HG02885 (cell line): ENCODE measurements at regions not wholly inside any gene's neighbourhood (a gene's known extent, or its start where the extent isn't known, plus 50 kb on each side); places are given as distances from the start of the nearest gene placed in this dataset.
A peak's percentile ranks its signal among the peaks of the same experiment; 100 is the strongest.

ENCODE experiments used
- ATAC-seq: cut with Tn5 transposase; IDR thresholded peaks from one replicate; pipeline ENCODE4 v1.9.1; 2021; ENCODE audit warnings: mild to moderate bottlenecking; ENCODE audit not compliant: unreplicated experiment, poor library complexity

DNA sequence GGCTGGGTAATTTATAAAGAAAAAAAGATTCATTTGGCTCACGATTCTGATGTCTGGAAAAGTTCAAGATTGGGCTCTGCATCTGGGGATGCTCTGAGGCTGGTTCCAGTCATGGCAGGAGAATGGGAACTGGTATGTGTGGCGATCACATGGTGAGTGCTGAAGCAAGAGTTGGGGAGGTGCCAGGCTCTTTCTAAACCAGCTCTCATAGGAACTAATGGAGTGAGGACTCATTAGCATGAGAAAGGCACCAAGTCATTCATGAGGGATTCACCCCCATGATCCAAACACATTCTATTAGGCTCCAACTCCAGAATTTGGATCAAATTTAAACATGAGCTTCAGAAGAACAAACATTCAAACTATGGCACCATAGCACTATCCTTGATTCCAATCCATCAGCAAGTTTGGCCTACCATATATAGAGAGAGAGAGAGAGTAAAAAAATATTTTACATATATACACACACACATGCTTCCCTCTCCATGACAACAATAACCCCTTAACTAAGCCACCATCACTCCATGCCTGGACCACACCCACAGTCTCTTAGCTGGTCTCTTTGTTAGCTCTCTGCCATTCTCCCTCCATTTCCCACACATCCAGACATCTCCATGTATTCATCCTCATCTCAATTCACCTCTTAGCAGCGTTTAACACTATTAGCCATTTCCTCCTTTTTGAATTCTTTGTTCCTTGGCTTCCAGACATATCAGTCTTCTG, 57.9 kb downstream of the NPY start:
- ATAC-seq, result no peak

DNA sequence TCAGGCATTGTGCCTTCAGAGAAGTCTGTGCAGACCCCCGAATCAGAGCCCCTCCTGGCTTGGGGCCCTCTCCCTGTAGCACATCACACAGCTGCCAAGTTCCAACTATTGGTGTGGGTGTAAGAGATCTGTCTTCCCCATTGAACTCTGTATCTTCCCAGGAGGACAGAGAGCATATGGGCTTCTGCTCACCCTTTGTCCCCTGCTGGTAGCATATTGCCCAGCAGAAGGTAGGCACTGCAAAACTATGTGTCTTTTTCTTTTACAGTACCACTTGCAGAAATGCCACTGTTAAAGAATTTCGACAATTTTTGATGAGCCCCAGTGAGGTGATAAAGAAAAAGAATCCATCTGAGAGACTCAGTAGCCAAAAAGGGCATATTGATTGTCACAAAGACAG, 59.6 kb downstream of the NPY start:
- ATAC-seq, result no peak

DNA sequence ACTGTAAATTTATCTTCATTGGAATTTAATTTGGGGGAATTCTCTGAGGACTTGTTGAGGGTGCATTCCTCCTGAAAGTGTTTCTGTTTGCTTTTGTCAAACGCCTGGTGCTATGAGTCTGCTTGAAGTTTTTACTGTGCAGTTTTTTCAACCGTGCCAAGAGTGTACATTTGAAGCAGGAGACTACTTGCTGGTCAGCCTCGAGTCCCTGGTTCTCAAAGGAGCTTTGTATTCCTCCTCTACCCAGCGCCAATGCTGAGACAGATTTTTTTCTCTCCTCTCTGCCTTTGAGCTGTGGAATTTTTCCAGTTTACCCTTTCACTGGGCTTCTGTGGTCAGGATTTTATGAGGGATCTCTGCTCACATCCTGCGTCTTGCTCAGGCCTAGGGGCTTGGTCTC, 62.1 kb downstream of the NPY start:
- no peak for ATAC-seq

DNA sequence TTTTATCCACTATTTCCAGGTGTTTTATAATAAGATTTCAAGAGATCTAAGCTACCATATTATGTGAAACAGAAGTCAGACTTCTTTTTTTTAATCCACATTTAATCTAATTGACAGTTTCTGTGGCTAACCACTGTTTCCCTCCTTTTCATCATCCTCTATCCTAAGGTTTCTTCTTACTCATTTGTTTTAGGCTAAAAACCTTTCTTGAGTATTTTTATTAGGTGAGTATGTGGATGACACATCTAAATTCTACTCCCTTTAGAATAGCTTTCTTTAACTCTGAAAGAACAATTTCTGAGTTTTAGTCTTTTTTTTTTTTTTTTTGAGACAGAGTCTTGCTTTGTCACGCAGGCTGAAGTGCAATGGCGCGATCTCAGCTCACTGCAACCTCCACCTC, 62.7 kb downstream of the NPY start:
- no peak for ATAC-seq

DNA sequence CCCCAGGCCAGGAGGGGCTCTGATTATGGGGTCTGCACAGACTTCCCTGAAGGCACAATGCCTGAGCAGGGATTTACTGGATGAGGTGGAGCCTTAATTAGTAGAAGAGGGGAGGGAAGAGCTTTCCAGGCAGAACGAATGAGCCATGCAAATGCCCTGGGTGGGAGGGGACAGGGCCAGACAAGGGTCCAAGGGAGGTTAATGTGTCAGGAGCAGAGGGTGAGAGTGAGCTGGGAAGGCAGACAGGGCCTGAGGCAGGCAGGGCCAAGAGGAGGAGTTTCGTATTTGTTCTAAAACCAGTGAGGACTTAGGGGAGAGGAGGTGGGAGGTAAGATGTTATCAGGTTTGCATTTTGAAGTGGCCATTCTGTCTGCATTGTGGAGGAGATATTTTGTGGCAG, 65.3 kb downstream of the NPY start:
- ATAC-seq, result no peak

DNA sequence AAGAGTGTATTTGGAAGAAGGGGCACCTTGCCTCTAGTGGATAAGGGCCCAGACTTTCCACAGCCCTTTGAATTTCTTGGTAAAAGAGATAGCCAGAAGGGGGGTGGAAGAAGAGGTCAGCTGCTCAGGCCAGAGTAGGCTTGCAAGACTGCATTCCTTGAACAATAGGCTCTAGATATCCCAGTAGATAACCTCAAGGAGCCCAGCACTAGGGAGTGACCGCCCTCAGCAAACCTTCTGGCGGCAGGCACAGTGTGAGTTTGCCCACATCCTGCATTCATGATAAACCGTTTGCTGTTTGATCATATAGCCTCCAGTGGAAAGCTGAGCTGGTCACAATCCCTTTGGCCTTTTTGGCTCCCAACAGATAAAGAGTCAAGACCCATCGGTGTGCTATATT, 70.5 kb downstream of the NPY start:
- no peak for ATAC-seq

DNA sequence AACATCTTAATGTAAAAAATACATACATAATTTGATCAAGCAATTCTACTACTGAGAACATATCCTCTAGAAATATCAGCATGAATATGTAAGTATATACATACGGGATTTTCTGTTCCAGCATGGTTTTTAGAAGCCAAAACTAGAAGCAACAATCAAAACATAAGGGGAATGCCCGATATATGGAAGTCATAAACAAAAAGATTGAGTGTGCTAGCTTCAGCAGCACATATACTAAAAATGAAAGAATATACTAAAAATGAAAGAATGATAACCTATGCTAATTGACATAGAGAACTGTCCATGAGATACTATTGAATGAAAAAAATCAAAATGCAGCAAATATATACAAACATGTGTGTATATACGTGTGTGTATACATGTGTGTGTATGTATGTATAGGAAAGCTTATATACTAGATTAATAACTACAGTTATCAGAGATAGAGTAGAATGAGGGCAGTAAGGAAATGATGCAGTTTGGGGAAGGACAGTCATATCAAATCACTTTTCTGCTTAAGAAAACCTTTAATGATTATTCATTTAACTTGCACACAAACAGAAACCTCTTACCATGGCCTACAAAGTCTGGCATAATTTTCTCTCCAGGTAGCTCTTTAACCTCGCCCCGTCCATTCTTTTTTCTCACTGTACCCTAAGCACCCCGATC, 72.9 kb downstream of the NPY start:
- no peak for ATAC-seq

DNA sequence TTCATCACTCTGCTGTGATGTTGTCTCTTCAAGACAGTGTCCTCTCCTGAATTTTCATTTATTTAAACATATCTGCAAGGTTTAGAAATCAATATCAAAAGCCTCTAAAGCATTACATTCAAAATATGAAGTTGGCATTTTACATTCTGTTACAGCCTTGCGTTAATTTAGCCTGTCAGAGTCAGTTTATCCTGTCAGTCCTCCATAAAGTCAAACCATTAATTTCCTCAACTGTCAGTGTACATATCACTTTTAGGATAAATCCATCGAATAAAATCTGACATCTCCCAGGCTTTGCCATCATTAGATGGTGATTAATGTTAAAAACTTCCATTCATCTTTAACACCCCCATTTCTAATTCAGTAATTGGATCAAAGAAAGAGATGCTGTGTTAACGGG, 77.0 kb downstream of the NPY start:
- no peak for ATAC-seq

DNA sequence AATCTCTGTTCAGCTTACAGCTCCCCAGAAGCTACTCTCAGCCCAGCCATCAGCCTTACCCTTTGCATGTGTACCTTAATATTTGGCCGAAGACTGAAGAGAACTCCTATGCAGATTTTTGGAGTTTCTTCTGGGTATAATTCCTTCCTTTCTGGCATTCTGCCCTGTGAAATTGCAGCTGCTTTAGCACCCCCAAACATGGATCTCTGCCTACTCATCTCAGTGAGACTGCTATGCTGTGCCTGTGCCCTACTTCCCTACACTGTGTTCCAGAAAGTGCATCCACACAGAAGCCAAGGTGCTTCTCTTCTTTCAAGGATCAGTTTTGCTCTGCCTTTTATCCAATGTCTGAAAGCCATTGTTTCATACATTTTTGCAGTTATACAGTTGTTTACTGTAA, 81.6 kb downstream of the NPY start:
- ATAC-seq, result no peak

DNA sequence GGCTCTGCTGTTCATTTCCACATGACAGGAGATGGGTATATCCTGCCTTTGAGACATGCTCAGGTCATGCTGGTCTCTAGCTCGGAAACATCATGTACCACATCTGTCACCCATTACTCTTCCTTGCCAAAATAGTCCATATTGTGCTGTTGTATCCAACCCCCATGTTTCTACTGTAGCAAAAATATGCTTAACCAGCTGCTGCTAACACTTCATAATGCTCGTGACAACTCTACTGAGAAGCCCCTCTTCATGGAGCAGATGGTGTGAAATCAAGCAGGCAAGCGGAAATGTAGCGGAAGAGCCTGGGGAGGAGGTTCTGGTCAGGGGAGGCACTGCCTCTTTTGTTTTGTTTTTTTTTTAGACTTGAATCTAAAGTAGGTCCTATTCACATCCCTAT, 82.9 kb downstream of the NPY start:
- no peak for ATAC-seq

DNA sequence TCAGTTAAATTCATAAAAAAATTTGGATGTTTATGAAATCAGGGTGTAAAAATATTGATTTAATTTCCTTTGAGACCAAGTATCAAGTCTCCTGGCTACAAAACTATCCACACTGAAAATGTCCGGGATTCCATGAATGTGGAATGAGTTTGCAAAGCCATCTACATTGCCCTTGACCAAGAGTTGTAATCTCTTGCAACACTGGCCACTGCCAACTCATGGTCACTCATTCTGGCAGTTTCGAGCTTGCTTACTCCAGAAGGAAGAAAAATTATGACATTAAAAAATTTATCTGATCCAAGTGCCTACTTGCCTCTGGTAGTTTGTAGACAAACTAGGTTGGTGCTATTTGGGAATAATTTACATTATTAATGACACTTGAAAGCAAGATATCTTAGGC, 84.2 kb downstream of the NPY start:
- no peak for ATAC-seq

DNA sequence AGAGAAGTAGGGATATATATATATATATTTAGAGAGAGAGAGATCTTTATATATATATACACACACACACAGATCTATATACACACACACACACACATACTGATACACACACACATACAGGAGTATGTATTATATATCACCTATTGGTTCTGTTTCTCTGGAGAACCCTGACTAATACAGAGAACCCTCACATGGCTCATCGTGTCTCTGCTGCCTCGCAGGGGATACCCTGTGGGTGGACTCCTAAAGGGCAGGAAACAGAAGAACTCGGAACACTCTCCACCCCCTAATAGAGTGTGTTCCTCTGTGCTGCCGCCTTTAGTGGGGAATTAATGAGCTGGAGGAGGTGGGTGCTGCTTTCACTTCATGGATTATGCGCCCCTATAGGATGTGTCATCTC, 86.6 kb downstream of the NPY start:
- no peak for ATAC-seq

DNA sequence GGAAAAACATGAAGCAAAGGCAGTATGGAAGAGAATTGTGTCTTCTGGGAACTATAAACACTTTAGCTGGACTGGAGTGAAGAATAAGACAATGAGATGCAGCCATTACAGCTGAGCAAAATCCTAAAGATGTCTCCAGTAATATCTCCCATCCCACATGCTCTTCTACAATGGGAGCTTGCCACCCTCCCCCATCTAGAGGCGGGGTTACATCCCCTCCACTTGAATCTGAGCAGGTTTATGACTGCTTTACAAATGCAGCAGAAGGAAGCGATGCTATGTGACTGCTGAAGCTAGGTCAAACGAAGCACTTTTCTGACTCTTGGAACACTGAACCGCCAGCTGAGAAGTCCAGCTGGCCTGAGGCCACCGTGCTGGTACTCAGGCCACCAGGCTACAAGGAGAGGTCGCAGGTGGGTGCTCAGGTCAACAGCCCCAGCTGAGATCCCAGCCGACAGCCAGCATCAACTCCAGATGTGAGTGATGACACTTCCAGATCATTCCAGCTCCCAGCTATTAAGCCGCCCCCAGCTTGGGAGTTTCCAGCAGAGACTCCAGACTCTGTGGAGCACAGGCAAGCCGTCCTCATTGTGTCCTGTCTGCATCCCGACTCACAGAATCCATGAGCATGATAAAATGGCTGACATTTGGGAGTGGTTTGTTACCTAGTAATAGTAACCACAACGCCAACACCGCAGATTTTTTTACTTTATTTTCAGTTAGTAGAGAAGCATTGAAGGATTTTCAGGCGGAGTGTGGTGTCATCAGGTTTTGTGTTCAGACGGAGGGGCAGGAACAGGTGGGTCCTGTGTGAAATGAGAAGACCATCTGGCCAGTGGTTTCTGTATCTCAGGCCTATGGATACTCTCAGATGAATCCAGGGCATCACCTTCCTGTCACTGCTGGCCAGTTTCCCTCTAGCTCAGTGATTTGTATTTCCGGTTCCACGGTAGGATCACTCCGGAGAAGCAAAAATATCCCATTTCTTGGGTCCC, 89.3 kb downstream of the NPY start:
- no peak for ATAC-seq

DNA sequence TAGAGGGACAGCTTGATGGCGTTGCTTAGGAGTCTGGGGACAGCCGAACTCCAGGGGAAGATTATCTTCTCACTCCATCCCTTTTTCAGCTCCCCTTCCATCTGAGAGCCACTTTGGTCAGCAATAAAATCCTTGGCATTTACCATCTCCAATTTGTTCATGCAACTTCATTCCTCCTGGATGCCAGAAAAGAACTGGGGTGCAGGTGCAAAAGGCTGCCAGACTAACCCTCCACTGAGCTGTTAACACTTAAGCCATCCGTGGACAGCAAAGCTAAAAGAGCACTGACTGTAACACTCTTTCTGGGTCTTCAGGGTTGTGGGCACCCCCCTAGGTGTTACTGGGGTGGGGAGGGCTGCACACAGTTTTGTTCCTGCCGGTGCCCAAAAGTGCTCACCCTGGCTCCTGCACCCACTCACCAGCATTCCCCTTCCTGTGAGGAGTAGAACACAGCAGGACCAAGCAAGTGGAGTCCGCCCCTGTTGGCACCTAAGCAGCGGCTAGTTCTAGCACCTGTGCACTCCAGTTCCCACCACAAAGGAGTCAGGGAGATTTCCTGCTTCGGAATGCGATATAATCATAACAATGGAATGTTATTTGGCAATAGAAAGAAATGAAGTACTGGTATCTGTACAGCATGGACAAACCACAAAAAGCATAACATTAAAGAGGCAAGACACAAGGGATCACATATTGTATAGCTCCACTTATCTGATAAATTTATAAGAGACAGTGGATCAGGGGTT, 95.1 kb downstream of the NPY start:
- ATAC-seq, result no peak

DNA sequence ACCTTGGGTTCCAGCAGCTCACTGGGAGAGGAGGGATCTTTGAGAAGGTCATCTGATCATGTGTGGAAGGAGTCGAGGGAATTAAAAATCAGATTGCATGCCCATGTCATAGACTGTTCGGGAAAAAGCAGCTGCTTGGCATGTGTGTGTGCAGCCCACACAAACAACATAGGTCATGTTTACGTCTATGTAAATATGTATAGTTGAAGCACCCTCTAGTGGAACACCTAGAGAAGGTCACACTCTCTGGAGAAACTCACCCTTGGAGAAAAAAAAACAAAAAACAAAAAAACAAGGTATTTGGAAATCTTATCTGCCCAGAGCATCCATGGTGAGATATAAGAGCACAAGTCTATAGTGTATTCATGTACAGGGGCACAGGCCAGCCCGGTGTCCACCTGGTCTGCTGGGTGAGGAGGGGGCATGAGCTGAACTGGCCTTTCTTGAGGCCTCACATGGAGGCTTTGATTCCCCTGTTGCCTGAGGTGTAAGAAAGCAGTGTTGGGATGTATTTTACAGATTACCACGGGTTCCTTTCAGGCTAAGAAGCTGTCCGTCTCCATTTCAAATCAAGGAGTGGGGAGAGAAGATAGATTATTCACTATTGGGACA, 98.0 kb downstream of the NPY start:
- ATAC-seq, result peak; percentile 81

DNA sequence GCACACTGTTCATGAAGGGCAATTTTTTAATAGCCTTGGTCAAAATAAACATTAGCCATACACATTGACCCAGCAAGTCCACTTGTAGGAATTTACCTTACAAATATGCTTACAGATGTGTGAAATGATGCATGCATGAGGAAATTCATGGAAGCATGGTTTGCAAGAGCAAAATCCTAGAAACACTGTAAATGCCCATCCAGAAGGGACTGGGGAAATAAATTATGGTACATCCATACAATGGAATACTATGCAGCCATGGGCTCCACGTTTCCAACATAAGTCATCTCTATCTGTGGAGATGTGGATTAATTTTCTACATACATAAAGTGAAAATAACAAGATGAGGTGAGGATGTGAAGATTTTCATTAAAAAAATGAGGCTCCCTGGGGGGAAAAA, 99.1 kb downstream of the NPY start:
- no peak for ATAC-seq

DNA sequence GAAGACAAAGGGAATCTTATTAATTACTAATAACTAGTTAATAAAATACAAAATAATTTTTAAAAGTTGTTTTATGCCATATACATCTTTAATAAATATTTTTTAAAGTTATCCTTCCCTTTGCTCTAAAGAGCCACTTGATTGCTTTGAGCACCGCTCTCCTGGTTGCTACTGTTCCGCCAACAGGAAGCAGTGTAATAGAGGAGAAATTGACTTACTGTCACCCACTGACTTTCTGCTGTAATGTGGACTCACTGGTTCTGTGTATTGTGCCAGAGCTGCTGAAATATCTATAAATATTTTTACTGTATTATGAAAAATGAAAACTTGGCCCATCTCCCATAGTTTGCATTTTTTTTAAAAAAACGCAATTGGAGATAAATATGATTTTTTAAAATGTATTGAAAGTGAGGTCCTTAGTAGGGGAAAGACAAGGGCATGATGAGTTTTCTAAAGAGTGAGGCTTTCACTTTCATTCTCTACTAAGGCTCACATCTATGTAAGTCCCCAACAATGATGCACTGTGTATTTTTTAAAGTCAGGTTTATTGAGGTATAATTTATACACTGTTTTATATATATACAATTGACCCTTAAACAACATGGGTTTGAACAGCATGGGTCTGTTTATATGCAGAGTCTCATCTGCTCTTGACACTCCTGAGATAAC, 100.5 kb downstream of the NPY start:
- ATAC-seq, result no peak

DNA sequence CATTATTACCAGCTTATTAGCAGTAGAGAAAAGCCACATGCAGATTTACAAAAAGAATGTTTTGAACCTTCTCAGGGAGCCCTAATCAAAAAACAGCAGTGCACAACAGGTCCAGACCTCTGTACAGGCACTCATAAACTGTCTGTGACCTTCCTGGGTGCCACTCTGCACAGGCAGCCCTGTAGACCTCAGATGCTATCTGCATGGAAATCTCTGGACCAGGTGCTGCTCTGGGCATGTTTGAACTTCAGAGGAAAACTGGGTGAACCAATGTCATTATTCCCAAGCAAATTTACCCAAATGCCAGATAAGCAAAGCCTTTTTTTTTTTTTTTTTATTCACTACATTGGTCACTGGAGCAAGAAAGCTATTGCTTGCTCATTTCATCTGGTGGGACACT, 104.2 kb downstream of the NPY start:
- ATAC-seq, result no peak

DNA sequence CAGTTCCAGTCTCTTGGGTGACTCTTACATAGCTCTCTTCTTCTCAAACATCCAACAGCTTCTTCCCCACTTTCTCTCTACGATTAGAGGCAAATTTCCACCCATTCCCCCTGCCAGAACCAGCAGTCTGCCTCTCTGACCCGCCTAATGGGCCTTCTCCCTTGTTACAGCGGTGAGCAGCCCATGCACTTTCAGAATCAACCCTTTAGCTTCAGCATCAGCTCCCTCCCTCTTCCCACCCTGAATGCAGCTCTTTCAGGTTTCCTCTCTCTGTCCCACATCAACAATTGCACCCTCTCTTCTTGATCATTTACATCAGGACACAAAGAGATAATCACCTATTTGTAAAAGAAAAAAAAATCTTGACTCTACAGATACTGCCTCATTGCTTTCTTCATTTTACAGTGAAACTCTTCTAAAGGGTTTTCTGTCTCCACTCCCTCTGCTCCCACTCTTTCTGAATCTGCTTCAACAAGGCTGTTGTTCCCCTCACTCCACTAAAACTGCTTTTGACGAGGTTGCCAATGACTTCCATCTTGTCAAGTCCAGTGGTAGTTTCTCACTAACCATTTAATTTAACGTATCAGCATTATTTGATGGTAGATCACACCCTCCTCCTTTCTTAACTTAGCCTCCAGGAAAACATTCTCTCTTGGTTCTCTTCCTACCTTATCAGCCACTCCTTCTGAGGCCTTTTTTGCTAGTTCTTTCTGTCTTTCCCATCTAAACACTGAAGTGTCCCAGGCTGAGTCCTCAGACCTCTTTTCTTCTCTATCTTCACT, 106.6 kb downstream of the NPY start:
- ATAC-seq, result no peak
